DOHH2 (cell line): ENCODE measurements at regions not wholly inside any gene's neighbourhood (a gene's known extent, or its start where the extent isn't known, plus 50 kb on each side); places are given as distances from the start of the nearest gene placed in this dataset.

Source experiments
- EZH2phosphoT487 ChIP-seq: fragments of 200-600 bp; sonication (generic); IDR thresholded peaks from 2 replicates; pipeline ENCODE4 v1.6.1; 2017; ENCODE audit warnings: borderline replicate concordance, mild to moderate bottlenecking, antibody characterized with exemption, low read length, moderate library complexity, mixed read lengths
- TF ChIP-seq, protein P1 (sequence below): fragments of 200-600 bp; sonication (generic); IDR thresholded peaks from one replicate; pipeline ENCODE4 v1.5.1; 2014; ENCODE audit warnings: antibody characterized with exemption, mild to moderate bottlenecking, low read depth, low read length; ENCODE audit not compliant: poor library complexity, severe bottlenecking

DNA sequence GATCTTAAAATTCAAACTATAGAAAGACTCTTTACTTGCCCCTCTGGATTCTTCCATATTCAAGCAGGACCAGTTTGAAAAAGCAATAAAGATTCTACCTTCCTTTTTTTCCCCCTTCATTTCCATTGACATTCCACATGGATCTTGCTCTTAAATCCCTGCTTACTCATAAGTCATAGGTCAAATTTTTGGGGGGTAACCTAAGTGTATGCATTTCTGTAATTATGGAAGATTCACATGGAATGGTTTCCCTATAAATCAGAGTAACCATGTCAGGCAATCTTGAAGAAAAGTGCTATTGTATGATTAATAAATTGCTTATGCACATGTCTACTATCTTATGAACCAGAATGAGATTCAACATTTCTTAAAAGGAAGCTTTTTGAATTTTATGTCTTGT is 551.0 kb downstream of the HAO1 start:
- TF ChIP-seq, protein P1, sequence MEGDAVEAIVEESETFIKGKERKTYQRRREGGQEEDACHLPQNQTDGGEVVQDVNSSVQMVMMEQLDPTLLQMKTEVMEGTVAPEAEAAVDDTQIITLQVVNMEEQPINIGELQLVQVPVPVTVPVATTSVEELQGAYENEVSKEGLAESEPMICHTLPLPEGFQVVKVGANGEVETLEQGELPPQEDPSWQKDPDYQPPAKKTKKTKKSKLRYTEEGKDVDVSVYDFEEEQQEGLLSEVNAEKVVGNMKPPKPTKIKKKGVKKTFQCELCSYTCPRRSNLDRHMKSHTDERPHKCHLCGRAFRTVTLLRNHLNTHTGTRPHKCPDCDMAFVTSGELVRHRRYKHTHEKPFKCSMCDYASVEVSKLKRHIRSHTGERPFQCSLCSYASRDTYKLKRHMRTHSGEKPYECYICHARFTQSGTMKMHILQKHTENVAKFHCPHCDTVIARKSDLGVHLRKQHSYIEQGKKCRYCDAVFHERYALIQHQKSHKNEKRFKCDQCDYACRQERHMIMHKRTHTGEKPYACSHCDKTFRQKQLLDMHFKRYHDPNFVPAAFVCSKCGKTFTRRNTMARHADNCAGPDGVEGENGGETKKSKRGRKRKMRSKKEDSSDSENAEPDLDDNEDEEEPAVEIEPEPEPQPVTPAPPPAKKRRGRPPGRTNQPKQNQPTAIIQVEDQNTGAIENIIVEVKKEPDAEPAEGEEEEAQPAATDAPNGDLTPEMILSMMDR, result no peak
- TF ChIP-seq EZH2phosphoT487, result no peak
